IPS-18a (cell line): ENCODE measurements at regions not wholly inside any gene's neighbourhood (a gene's known extent, or its start where the extent isn't known, plus 50 kb on each side); places are given as distances from the start of the nearest gene placed in this dataset.

Source experiments
- H3K27ac ChIP-seq: one replicate; pipeline ENCODE4 v1.5.1; 2013; ENCODE audit warnings: low read length
- H3K27me3 ChIP-seq: one replicate; pipeline ENCODE4 v1.6.1; 2013; ENCODE audit warnings: mild to moderate bottlenecking, low read length; ENCODE audit not compliant: control insufficient read depth, insufficient read depth
- H3K36me3 ChIP-seq: one replicate; pipeline ENCODE4 v1.6.1; 2013; ENCODE audit warnings: low read depth, low read length; ENCODE audit not compliant: control insufficient read depth
- H3K4me1 ChIP-seq: one replicate; pipeline ENCODE4 v1.6.1; 2013; ENCODE audit warnings: low read depth, low read length; ENCODE audit not compliant: control insufficient read depth
- H3K4me3 ChIP-seq: one replicate; pipeline ENCODE4 v1.5.1; 2013; ENCODE audit warnings: low read length
- H3K9ac ChIP-seq: one replicate; pipeline ENCODE4 v1.6.1; 2013; ENCODE audit warnings: mild to moderate bottlenecking, low read length, moderate library complexity
- H3K9me3 ChIP-seq: one replicate; pipeline ENCODE4 v1.6.1; 2013; ENCODE audit warnings: low read depth, low read length; ENCODE audit not compliant: control insufficient read depth

GRCh38 chr4:75101906-75102786 lies 169.2 kb downstream of the PARM1 start:
- no peaks in the 10 kb centered on the region for H3K4me1 ChIP-seq
- no peak overlapping the region for H3K4me3 ChIP-seq
- H3K27me3 ChIP-seq = no peaks in the 10 kb centered on the region
- H3K36me3 ChIP-seq = no peaks in the 10 kb centered on the region
- no peak overlapping the region for H3K27ac ChIP-seq
- H3K9me3 ChIP-seq = no peaks in the 10 kb centered on the region
- H3K9ac ChIP-seq = no peak overlapping the region
